ENCODE measurements at regions not wholly inside any gene's neighbourhood (a gene's known extent, or its start where the extent isn't known, plus 50 kb on each side); places are given as distances from the start of the nearest gene placed in this dataset.

DNA sequence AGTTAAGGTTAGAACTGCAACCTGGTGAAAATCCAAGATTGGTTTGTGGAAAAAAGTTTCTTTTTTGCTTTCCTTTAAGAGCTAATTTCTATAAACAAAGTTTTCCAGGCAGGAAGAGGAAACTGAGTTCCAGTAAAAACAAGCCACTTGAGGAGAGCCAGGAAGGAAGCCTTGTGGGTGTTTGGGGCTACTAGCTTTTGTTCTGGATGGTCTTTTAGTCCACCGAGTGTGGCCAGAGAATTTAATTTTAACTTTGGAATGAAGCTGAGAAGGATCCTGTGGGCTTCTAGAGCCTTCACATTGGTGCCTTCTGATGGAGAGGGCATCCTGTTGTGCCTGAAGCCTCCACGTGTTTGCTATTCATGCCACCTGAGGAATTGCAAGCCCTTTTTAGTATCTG lies 327.9 kb downstream of the C12orf75 start:
- ChIA-PET CTCF (no interaction called here), POLR2A (no interaction called here), SMC1A (ENCODE audit: uncharacterized antibody, unreplicated experiment) (no interaction called here), RAD21 (ENCODE audit: unreplicated experiment) (no interaction called here)
- H3K9me3 ChIP-seq (replicated peaks; ENCODE audit: control insufficient read depth, insufficient read depth, low read length), result no peaks in the 10 kb centered on the region
- no peak overlapping the region for H3K27ac ChIP-seq (ENCODE audit: control insufficient read depth, insufficient read depth)
- no peak for DNase-seq (ENCODE audit: low read depth, low spot score)
- TF ChIP-seq BHLHE40 (IDR thresholded peaks at IDR 0.05; ENCODE audit: borderline replicate concordance in 1 of 2, low read depth in 2 of 2, low read length in 1 of 2) (no peak), POLR2A (IDR thresholded peaks at IDR 0.05; ENCODE audit: low read depth, low read length) (no peak)
- intact Hi-C loops (cut with micrococcal nuclease; ENCODE audit: unreplicated experiment) (no loop called here), in situ Hi-C loops (cut with MboI) (no loop called here)
- no peaks in the 10 kb centered on the region for H3K4me1 ChIP-seq (ENCODE audit: control insufficient read depth, insufficient read depth, low read length)
- no peaks in the 10 kb centered on the region for H3K36me3 ChIP-seq (ENCODE audit: control insufficient read depth in 2 of 2, insufficient read depth in 2 of 2, low read length in 1 of 2)
- ATAC-seq, result no peak
- no TSS peak for BruUV-seq (replicated peaks)
- 2% methylated on average over 2 of the region's 2 CpGs for WGBS (ENCODE audit: insufficient coverage, insufficient replicate concordance, low lambda C conversion rate, missing lambda C conversion rate)
- no peak overlapping the region for H3K9ac ChIP-seq (ENCODE audit: control insufficient read depth, insufficient read depth, low read length)
- H4K20me1 ChIP-seq (ENCODE audit: control insufficient read depth, insufficient read depth), result no peaks in the 10 kb centered on the region
- no peak for FAIRE-seq
- no peaks in the 10 kb centered on the region for H3K79me2 ChIP-seq (ENCODE audit: control insufficient read depth, insufficient read depth, low read length)
- H3K4me2 ChIP-seq (ENCODE audit: control insufficient read depth, insufficient read depth), result no peak overlapping the region
- no peaks in the 10 kb centered on the region for H3K27me3 ChIP-seq (replicated peaks in 1 of 2; ENCODE audit: control insufficient read depth in 2 of 2, insufficient read depth in 2 of 2, low read length in 1 of 2)
- H2AFZ ChIP-seq (ENCODE audit: control insufficient read depth, low read depth, low read length), result no peak overlapping the region
- no peak overlapping the region for H3K4me3 ChIP-seq

- H3K9me3 ChIP-seq (replicated peaks; ENCODE audit: control insufficient read depth, insufficient read depth, low read length), result no peaks in the 10 kb centered on the region
- no peak overlapping the region for H3K4me3 ChIP-seq
- no peak overlapping the region for H3K4me2 ChIP-seq (ENCODE audit: control insufficient read depth, insufficient read depth)
- no peak overlapping the region for H3K27ac ChIP-seq (ENCODE audit: control insufficient read depth, insufficient read depth)
- ATAC-seq (no peak), DNase-seq (ENCODE audit: low read depth, low spot score) (no peak), FAIRE-seq (no peak)
- SMC1A ChIA-PET (ENCODE audit: uncharacterized antibody, unreplicated experiment), result no interaction called here
- 3% methylated on average over 2 of the region's 2 CpGs for WGBS (ENCODE audit: insufficient coverage, insufficient replicate concordance, low lambda C conversion rate, missing lambda C conversion rate)
- in situ Hi-C loops (cut with MboI) (no loop called here), intact Hi-C loops (cut with micrococcal nuclease; ENCODE audit: unreplicated experiment) (no loop called here)
- no peaks in the 10 kb centered on the region for H3K27me3 ChIP-seq (replicated peaks in 1 of 2; ENCODE audit: control insufficient read depth in 2 of 2, insufficient read depth in 2 of 2, low read length in 1 of 2)
- no TSS peak for BruUV-seq (replicated peaks)
- H4K20me1 ChIP-seq (ENCODE audit: control insufficient read depth, insufficient read depth), result no peaks in the 10 kb centered on the region
- no peaks in the 10 kb centered on the region for H3K4me1 ChIP-seq (ENCODE audit: control insufficient read depth, insufficient read depth, low read length)
- CTCF ChIA-PET, result no interaction called here
- H3K36me3 ChIP-seq (ENCODE audit: control insufficient read depth in 2 of 2, insufficient read depth in 2 of 2, low read length in 1 of 2), result no peaks in the 10 kb centered on the region
- no peaks in the 10 kb centered on the region for H3K79me2 ChIP-seq (ENCODE audit: control insufficient read depth, insufficient read depth, low read length)
- H2AFZ ChIP-seq (ENCODE audit: control insufficient read depth, low read depth, low read length), result no peak overlapping the region
- RAD21 ChIA-PET (ENCODE audit: unreplicated experiment), result no interaction called here
- POLR2A ChIA-PET, result no interaction called here
- no peak overlapping the region for H3K9ac ChIP-seq (ENCODE audit: control insufficient read depth, insufficient read depth, low read length)
- no peak for TF ChIP-seq ELK1 (IDR thresholded peaks at IDR 0.05; ENCODE audit: low read depth, low read length)
- no peak for TF ChIP-seq USF1 (IDR thresholded peaks at IDR 0.05; ENCODE audit: borderline replicate concordance, extremely low read length, insufficient read depth, low read depth, low read length)
- TF ChIP-seq MYC (IDR thresholded peaks at IDR 0.05; ENCODE audit: insufficient read depth, insufficient read length, insufficient replicate concordance, low read length, severe bottlenecking), result no peak
- no peak for TF ChIP-seq MEF2B (IDR thresholded peaks at IDR 0.05; ENCODE audit: partially characterized antibody, poor library complexity, severe bottlenecking)
- no peak for TF ChIP-seq MTA2 (IDR thresholded peaks at IDR 0.05; ENCODE audit: low read depth)
- TF ChIP-seq, protein P1, sequence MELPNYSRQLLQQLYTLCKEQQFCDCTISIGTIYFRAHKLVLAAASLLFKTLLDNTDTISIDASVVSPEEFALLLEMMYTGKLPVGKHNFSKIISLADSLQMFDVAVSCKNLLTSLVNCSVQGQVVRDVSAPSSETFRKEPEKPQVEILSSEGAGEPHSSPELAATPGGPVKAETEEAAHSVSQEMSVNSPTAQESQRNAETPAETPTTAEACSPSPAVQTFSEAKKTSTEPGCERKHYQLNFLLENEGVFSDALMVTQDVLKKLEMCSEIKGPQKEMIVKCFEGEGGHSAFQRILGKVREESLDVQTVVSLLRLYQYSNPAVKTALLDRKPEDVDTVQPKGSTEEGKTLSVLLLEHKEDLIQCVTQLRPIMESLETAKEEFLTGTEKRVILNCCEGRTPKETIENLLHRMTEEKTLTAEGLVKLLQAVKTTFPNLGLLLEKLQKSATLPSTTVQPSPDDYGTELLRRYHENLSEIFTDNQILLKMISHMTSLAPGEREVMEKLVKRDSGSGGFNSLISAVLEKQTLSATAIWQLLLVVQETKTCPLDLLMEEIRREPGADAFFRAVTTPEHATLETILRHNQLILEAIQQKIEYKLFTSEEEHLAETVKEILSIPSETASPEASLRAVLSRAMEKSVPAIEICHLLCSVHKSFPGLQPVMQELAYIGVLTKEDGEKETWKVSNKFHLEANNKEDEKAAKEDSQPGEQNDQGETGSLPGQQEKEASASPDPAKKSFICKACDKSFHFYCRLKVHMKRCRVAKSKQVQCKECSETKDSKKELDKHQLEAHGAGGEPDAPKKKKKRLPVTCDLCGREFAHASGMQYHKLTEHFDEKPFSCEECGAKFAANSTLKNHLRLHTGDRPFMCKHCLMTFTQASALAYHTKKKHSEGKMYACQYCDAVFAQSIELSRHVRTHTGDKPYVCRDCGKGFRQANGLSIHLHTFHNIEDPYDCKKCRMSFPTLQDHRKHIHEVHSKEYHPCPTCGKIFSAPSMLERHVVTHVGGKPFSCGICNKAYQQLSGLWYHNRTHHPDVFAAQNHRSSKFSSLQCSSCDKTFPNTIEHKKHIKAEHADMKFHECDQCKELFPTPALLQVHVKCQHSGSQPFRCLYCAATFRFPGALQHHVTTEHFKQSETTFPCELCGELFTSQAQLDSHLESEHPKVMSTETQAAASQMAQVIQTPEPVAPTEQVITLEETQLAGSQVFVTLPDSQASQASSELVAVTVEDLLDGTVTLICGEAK (IDR thresholded peaks at IDR 0.05; ENCODE audit: borderline replicate concordance), result no peak
- no peak for TF ChIP-seq NRF1 (conservative IDR thresholded peaks at IDR 0.05; ENCODE audit: low read depth, low read length)
These were observed 329.0 kb downstream of the C12orf75 start for GRCh38 chr12:105659355-105660075.
